GM19240 (cell line): ENCODE measurements at regions not wholly inside any gene's neighbourhood (a gene's known extent, or its start where the extent isn't known, plus 50 kb on each side); places are given as distances from the start of the nearest gene placed in this dataset.

Experiments
- DNase-seq: peaks from one replicate; pipeline ENCODE4 v3.0.0; 2011; ENCODE audit warnings: low spot score; ENCODE audit not compliant: insufficient read length

- DNase-seq, result no peak
These were observed 431.5 kb downstream of the HACE1 start for GRCh38 chr6:104428184-104428583.

- DNase-seq, result no peak
These were observed 436.0 kb downstream of the HACE1 start for GRCh38 chr6:104423691-104424090.

DNA sequence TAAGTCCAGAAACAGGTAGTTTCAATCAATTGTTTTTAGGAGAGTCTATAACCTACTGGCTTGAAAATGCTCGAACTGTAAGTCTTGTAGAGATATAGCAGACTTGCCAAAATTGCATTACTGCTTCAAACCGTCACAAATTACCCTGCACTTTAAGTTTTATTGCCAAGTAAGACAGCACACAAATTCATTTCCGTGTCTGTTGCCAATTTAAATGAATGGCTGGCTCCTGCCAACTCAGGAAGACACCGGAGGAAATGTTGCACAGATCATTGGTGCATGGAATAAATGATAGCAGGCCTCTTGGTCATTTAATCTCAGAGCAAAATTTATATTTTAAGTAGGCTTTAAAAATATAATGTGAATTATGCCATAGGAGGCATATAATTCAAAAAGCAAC, 438.1 kb downstream of the HACE1 start:
- no peak for DNase-seq

GRCh38 chr6:104418839-104419238, 440.9 kb downstream of the HACE1 start:
- DNase-seq, result no peak

GRCh38 chr6:104418125-104418524, 441.6 kb downstream of the HACE1 start:
- no peak for DNase-seq

- DNase-seq, result no peak
These were observed 445.0 kb downstream of the HACE1 start for GRCh38 chr6:104414723-104415122.

DNA sequence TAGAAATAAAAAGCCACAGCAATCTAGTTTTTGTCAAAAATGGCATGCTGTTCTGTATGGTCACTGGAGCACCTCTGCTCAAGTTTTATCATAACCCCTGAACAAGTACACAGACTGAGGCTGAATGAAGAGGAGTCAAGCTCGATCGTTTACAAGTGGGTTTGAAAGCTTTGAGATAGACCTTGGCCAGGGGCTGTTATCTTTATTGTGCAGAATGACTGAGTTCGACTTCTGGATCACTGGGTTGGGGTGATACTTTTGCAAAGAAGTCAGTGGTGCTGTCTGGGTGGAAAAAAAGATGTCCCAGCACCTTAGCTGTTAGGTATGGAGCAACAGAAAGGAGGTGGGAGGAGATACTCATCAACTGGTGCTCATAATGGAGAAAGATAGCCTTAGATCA, 446.0 kb downstream of the HACE1 start:
- DNase-seq, result no peak

DNA sequence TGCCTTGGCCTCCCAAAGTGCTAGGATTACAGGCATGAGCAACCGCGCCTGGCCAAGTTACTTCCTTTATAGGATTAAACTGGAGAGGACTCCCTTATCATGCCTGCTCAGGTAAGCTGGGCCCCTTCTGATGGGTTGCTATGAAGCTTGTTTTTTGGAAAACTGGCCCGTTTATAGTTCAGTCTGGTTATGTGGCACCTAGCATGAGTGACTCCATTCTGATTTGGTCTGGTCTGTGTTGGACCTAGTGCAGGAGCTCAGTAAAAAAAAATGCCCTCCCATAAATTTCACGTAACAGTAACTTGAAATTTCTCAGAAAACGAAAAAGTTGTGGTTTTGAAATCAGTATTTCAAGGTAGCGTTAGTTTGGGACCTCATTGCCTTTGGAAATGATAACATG, 448.4 kb downstream of the HACE1 start:
- DNase-seq, result no peak

- DNase-seq, result no peak
These were observed 449.8 kb downstream of the HACE1 start for GRCh38 chr6:104409913-104410312.

- DNase-seq, result no peak
These were observed 451.8 kb downstream of the HACE1 start for GRCh38 chr6:104407957-104408356.

- DNase-seq, result no peak
These were observed 455.3 kb downstream of the HACE1 start for GRCh38 chr6:104404377-104404776.

DNA sequence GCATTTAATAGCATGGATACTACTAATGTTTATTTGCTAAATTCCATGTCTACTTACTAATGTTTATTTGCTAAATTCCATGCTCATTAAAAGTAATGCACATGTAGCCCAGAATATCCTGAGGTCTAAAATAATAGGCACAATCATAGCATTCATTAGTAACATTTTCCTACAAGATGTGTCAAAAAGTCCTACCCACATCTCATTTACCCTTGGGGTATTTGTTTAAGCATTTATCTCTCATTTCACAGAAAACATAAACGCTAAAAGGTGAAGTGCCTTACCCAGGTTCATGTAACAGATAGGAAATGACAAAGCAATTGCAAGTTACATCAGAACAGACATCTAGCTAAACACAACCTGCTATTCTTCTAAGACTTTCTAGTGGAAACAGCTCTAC, 457.1 kb downstream of the HACE1 start:
- no peak for DNase-seq

DNA sequence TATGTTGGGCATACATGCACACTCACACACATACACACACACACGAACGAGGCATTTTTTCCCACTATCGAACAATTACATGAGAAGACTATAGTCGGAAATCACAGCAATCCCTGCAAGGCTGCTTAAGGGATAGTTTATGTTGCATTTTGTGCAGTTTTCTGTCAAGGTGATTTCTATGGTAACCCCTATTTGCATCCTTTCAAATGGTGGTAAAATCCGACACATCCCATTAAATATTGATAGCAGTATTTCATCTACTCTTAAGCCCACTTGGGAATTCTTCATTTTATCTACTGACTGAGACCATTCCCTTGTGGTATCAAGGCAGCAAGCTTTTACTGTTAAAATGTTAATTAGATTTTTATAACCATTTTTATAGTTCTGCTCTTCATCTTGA, 457.8 kb downstream of the HACE1 start:
- DNase-seq, result no peak

DNA sequence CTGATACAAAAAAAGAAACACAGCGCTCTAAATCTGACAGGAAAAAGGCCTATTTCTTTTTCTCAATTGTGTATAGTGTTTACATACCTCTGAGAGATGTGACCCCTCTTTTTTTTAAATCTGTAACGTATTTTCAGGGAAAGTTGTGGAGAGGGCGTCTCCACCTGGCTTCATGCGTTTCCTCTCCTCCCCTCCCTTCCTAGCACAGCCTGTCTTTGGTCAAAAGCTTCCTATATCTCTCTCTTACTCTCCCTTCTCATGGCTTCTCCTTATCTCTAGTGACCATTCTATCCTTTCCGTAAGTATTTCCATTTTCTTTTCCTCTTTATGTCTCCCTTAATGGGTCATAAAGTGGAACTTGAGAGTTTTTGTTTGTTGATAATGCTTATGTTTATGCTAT, 458.9 kb downstream of the HACE1 start:
- DNase-seq, result no peak

- no peak for DNase-seq
These were observed 463.6 kb downstream of the HACE1 start for GRCh38 chr6:104396077-104396476.

DNA sequence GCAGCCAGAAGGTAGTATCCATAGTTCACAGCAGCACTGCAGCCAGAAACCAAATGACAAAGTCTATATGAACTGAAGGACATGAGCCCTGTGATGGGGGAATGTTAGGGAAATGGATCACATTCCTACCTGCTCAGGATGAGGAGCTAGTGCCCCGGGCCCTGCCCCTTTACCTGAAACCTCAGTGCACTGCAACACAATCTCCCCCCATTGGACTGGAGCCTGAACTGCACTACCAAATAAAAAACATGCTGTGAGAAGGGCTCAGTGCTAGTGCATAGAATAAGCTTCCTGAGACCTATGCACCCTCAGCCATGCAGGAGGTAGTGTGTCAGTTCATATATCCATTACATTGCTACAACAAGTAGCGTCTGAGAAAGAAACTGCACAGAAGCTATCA, 477.8 kb downstream of the HACE1 start:
- DNase-seq, result no peak

DNA sequence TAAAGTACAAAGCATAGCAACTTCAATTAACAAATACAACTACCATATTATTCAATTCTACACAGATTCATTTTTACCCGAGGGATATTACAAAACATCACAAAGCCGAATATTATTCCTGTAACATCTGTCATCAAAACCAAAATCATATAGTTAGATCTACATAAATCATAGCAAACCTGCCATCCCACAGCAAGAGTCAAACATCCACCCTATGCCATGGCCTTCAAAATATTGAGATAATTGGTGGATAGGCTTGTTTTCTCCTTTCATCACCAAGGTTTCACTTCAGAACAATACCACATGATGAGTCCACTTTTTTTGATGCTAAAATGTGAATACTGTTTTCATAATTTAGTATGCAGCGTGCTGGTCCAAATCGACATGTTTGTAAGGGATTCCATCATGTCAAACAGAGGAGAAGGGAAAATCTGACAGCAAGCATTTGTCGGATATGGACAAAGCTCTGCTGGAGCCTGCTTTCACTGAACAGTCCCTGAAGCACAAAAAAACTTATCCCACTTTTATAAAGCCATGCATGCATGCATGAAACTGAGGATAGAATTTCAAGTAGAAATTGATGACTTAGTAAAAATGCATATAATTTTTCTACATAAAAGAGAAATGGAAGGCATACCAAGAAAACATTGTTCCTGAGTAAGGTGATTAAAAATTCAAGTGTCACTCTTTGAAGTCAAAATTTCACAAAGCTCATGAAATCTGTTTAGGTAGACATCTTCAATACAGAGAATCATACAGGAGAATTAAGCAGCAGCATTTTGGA, 494.1 kb downstream of the HACE1 start:
- no peak for DNase-seq

DNA sequence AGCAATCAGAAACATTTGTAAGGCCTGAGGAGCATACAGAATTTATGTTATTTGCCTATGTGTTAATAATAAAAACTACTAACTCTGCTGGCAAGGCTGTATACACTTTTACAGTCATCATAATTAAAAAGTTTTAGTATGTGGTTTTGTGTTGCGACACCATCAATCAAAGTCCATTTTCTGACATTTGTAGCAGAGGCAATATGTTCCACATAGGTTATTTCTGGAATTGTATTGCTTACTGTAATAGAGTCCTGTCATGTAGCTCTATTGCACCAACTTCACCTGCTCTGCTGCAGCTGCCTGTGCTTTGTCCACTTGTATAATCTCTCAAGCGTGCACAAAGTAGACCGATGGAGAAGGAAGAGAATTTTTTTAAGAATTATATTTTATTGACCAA, 501.8 kb downstream of the HACE1 start:
- DNase-seq, result no peak

- no peak for DNase-seq
These were observed 503.5 kb downstream of the HACE1 start for GRCh38 chr6:104356197-104356596.

DNA sequence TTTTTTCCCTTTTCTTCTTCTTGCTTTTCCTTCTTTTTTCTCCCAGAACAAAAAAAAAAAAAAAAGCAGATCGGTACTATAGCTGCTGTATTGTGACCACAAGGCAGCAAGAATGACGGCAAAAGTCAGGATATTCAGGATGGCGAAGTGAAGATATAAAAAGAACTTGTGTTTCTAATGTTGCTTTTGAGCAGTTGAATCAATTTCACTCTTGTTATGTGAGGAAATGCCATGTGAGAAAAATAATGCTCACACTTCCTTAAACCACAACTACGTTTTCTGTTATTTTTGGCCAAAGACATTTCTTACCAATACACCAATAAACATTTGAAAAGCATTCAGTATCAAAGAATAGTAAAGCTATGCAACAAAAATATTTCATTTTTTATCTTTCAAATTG, 510.5 kb downstream of the HACE1 start:
- no peak for DNase-seq

- no peak for DNase-seq
These were observed 515.5 kb downstream of the HACE1 start for GRCh38 chr6:104344223-104344622.

DNA sequence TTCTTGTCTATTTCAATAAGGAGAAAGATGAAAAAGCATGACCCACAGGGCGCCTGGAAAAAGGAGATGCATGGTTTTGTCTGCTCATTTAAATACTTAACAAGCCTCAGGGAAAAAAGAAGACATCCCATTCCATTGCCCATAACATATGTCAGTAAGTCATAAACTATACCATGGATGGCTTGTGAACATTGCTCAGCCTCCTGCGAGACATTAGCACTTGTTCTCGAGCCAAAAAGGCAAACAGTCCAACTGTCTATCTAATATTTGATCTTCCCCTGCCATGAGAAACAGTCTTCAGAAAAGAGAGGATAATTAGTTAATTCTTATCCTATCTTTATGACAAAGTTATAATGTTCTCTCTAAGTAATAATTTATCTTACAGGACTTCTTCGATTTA, 527.4 kb downstream of the HACE1 start:
- DNase-seq, result no peak

- DNase-seq, result no peak
These were observed 533.3 kb downstream of the HACE1 start for GRCh38 chr6:104326173-104327001.
